Transverse colon (tissue), 4 donors: ENCODE measurements at regions not wholly inside any gene's neighbourhood (a gene's known extent, or its start where the extent isn't known, plus 50 kb on each side); places are given as distances from the start of the nearest gene placed in this dataset.

ENCODE experiments used
- DNase-seq: peaks from one replicate; pipeline ENCODE4 v3.0.0-alpha.2; 2019
- H3K27ac ChIP-seq, 4 donors: fragments of 200-600 bp; sonication (generic); 2 replicates each; pipeline ENCODE4 v1.5.1; 2016 to 2018; ENCODE audit warnings: inconsistent platforms in 4 of 4
- H3K27me3 ChIP-seq: fragments of 200-600 bp; sonication (generic); 2 replicates; pipeline ENCODE4 v1.5.1; 2017; ENCODE audit warnings: inconsistent platforms
- H3K36me3 ChIP-seq, 4 donors: fragments of 200-600 bp; sonication (generic); 2 replicates each; pipeline ENCODE4 v1.5.1; 2017 to 2019; ENCODE audit warnings: inconsistent platforms in 4 of 4
- H3K4me1 ChIP-seq, 4 donors: fragments of 200-600 bp; sonication (generic); 2 replicates each; pipeline ENCODE4 v1.5.1; 2017 to 2020; ENCODE audit warnings: inconsistent platforms in 4 of 4
- H3K4me3 ChIP-seq, 4 donors: fragments of 200-600 bp; sonication (generic); 1 replicate in 1 of 4; 2 replicates in 3 of 4; pipeline versions ENCODE4 v1.5.1 to v1.6.1; 2017 to 2019; ENCODE audit warnings: inconsistent platforms in 4 of 4
- H3K9me3 ChIP-seq, 2 donors: fragments of 200-600 bp; sonication (generic); 2 replicates each; pipeline ENCODE4 v1.5.1; 2017 to 2019; ENCODE audit warnings: inconsistent platforms in 2 of 2
- CTCF ChIP-seq, 5 experiments: fragments of 200-600 bp in 3 of 5; fragments of 450-650 bp in 2 of 5; sonication (generic) in 3 of 5; IDR thresholded peaks; 1 replicate in 2 of 5; 2 replicates in 3 of 5; pipeline ENCODE4 v1.5.1; 2016 to 2017; ENCODE audit warnings: antibody characterized with exemption in 5 of 5, inconsistent platforms in 3 of 5, mild to moderate bottlenecking in 2 of 5, moderate library complexity in 1 of 5
- EP300 ChIP-seq: sonication (generic); formaldehyde crosslinking; IDR thresholded peaks from one replicate; pipeline ENCODE4 v1.6.1; 2017; ENCODE audit warnings: antibody characterized with exemption, low read depth
- POLR2A ChIP-seq: fragments of 450-650 bp; IDR thresholded peaks from one replicate; pipeline ENCODE4 v1.6.1; 2016; ENCODE audit warnings: antibody characterized with exemption, mild to moderate bottlenecking, moderate library complexity
- POLR2AphosphoS5 ChIP-seq, 3 donors: sonication (generic); formaldehyde crosslinking; IDR thresholded peaks; one replicate each; pipeline ENCODE4 v1.6.1; 2016; ENCODE audit warnings: antibody characterized with exemption in 3 of 3
- WGBS, 2 donors: methylation state at CpG; one replicate each; pipeline ENCODE4 v1.1.5; 2018; ENCODE audit warnings: low coverage in 1 of 2; 5-methylcytosine and 5-hydroxymethylcytosine counted together
- in situ Hi-C, 4 donors: fragments of 200-750 bp; cut with MboI; loops; one replicate each; pipeline versions ENCODE4 v1.15.0 to v1.15.1; 2017; ENCODE audit warnings: low sequenced_read_pairs in 3 of 4, low pct_ligation_motif_present in 1 of 4, low pct_unique_long_range_greater_than_20kb in 1 of 4
- intact Hi-C: fragments of 100-400 bp; cut with DNase I; formaldehyde crosslinking; loops from one replicate; pipeline ENCODE4 v1.15.1; 2023; ENCODE audit warnings: low total_unique reads

- H3K36me3 ChIP-seq: no peaks in the 10 kb centered on the region
- H3K9me3 ChIP-seq: no peaks in the 10 kb centered on the region
- WGBS, 2 donors: 61 to 76% methylated on average over 3 of the region's 3 CpGs
- no peaks in the 10 kb centered on the region for H3K4me1 ChIP-seq
- no peak overlapping the region for H3K4me3 ChIP-seq
- no peak for TF ChIP-seq EP300
- TF ChIP-seq CTCF (IDR thresholded peaks at IDR 0.05): no peak
- TF ChIP-seq POLR2A: no peak
- H3K27me3 ChIP-seq: no peaks in the 10 kb centered on the region
- in situ Hi-C loops: no loop called here
- intact Hi-C loops: no loop called here
- no peak for DNase-seq
- H3K27ac ChIP-seq: no peak overlapping the region
Measured at GRCh38 chr4:106676173-106676921, 307.8 kb upstream of the GIMD1 start.

GRCh38 chr4:106671716-106672115, 303.1 kb upstream of the GIMD1 start:
- 13 to 41% methylated on average over 1 of the region's 1 CpG for WGBS, 2 donors
- H3K27ac ChIP-seq: no peak overlapping the region
- H3K4me1 ChIP-seq: no peaks in the 10 kb centered on the region
- no peaks in the 10 kb centered on the region for H3K36me3 ChIP-seq
- no peaks in the 10 kb centered on the region for H3K27me3 ChIP-seq
- in situ Hi-C loops (no loop called here), intact Hi-C loops (no loop called here)
- H3K9me3 ChIP-seq: no peaks in the 10 kb centered on the region
- no peak overlapping the region for H3K4me3 ChIP-seq
- no peak for DNase-seq
- TF ChIP-seq CTCF (IDR thresholded peaks at IDR 0.05): no peak
- TF ChIP-seq POLR2A: no peak
- no peak for TF ChIP-seq EP300
- no peak for TF ChIP-seq POLR2AphosphoS5 (IDR thresholded peaks at IDR 0.05)

GRCh38 chr4:106670976-106671375, 302.4 kb upstream of the GIMD1 start:
- in situ Hi-C loops: no loop called here
- intact Hi-C loops: no loop called here
- no peak for DNase-seq
- Histone ChIP-seq H3K4me3 (no peak overlapping the region), H3K9me3 (no peaks in the 10 kb centered on the region), H3K36me3 (no peaks in the 10 kb centered on the region), H3K27ac (no peak overlapping the region), H3K27me3 (no peaks in the 10 kb centered on the region), H3K4me1 (no peaks in the 10 kb centered on the region)
- WGBS, 2 donors: 79 to 80% methylated on average over 1 to 2 of the region's 2 CpGs
- TF ChIP-seq POLR2AphosphoS5 (IDR thresholded peaks at IDR 0.05) (no peak), CTCF (IDR thresholded peaks at IDR 0.05) (no peak), POLR2A (no peak), EP300 (no peak)

- 56 to 77% methylated on average over 1 of the region's 1 CpG for WGBS, 2 donors
- no peak for DNase-seq
- intact Hi-C loops (no loop called here), in situ Hi-C loops (no loop called here)
- Histone ChIP-seq H3K4me1 (no peaks in the 10 kb centered on the region), H3K9me3 (no peaks in the 10 kb centered on the region), H3K36me3 (no peaks in the 10 kb centered on the region), H3K27ac (no peak overlapping the region), H3K27me3 (no peaks in the 10 kb centered on the region), H3K4me3 (no peak overlapping the region)
- no peak for TF ChIP-seq CTCF (IDR thresholded peaks at IDR 0.05)
- TF ChIP-seq POLR2A: no peak
- TF ChIP-seq POLR2AphosphoS5 (IDR thresholded peaks at IDR 0.05): no peak
Measured at GRCh38 chr4:106659371-106659770, 290.8 kb upstream of the GIMD1 start.
